Upper lobe of right lung (tissue), 1 donor: ENCODE measurements at regions not wholly inside any gene's neighbourhood (a gene's known extent, or its start where the extent isn't known, plus 50 kb on each side); places are given as distances from the start of the nearest gene placed in this dataset.
"Not testable (repeated sequence)": the region's sequence is repeated elsewhere in the genome, so short reads cannot be mapped to it uniquely, and the experiment has no call there.

ENCODE experiments used
- ATAC-seq: fragments of 200-7000 bp; cut with Tn5 transposase; one replicate; pipeline ENCODE4 v1.9.1; 2020; ENCODE audit warnings: mild to moderate bottlenecking, moderate library complexity
- DNase-seq: peaks from one replicate; pipeline ENCODE4 v3.0.0-alpha.2; 2020
- H3K27ac ChIP-seq: fragments of 200-600 bp; one replicate; pipeline ENCODE4 v1.8.0; 2022
- H3K27me3 ChIP-seq: fragments of 200-600 bp; one replicate; pipeline ENCODE4 v1.8.0; 2022; ENCODE audit warnings: mild to moderate bottlenecking
- H3K36me3 ChIP-seq: fragments of 200-600 bp; one replicate; pipeline ENCODE4 v1.8.0; 2022
- H3K4me1 ChIP-seq: fragments of 200-600 bp; one replicate; pipeline ENCODE4 v1.8.0; 2022
- H3K4me3 ChIP-seq: fragments of 200-600 bp; one replicate; pipeline ENCODE4 v1.8.0; 2022; ENCODE audit warnings: mild to moderate bottlenecking
- H3K9me3 ChIP-seq: fragments of 200-600 bp; one replicate; pipeline ENCODE4 v1.8.0; 2022
- intact Hi-C: fragments of 100-400 bp; cut with DNase I; formaldehyde crosslinking; loops from one replicate; pipeline ENCODE4 v1.11.0; 2022
- TF ChIP-seq, protein P1 (sequence below): fragments of 200-600 bp; IDR thresholded peaks from one replicate; pipeline ENCODE4 v1.8.0; 2022; ENCODE audit warnings: antibody characterized with exemption
- donor health status: DM: no; HTN: yes; CAD: no; lungs with severe emphysema.

GRCh38 chr4:160450876-160451275, 1348.0 kb downstream of the RAPGEF2 start:
- TF ChIP-seq, protein P1, sequence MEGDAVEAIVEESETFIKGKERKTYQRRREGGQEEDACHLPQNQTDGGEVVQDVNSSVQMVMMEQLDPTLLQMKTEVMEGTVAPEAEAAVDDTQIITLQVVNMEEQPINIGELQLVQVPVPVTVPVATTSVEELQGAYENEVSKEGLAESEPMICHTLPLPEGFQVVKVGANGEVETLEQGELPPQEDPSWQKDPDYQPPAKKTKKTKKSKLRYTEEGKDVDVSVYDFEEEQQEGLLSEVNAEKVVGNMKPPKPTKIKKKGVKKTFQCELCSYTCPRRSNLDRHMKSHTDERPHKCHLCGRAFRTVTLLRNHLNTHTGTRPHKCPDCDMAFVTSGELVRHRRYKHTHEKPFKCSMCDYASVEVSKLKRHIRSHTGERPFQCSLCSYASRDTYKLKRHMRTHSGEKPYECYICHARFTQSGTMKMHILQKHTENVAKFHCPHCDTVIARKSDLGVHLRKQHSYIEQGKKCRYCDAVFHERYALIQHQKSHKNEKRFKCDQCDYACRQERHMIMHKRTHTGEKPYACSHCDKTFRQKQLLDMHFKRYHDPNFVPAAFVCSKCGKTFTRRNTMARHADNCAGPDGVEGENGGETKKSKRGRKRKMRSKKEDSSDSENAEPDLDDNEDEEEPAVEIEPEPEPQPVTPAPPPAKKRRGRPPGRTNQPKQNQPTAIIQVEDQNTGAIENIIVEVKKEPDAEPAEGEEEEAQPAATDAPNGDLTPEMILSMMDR = no peak
- no peak for ATAC-seq
- Histone ChIP-seq H3K9me3 (no peaks in the 10 kb centered on the region), H3K27me3 (no peaks in the 10 kb centered on the region), H3K4me1 (no peaks in the 10 kb centered on the region), H3K36me3 (no peaks in the 10 kb centered on the region), H3K4me3 (no peak overlapping the region), H3K27ac (no peak overlapping the region)
- intact Hi-C loops = no loop called here
- DNase-seq = no peak

GRCh38 chr4:160481696-160482690, 1379.1 kb downstream of the RAPGEF2 start:
- intact Hi-C loops, H3K4me3 ChIP-seq, DNase-seq, H3K4me1 ChIP-seq, H3K27me3 ChIP-seq, H3K9me3 ChIP-seq, ATAC-seq, H3K36me3 ChIP-seq, H3K27ac ChIP-seq: not testable (repeated sequence)

- no peaks in the 10 kb centered on the region for H3K27me3 ChIP-seq
- DNase-seq (no peak), ATAC-seq (no peak)
- TF ChIP-seq, protein P1 = no peak
- H3K4me1 ChIP-seq = no peaks in the 10 kb centered on the region
- no peak overlapping the region for H3K4me3 ChIP-seq
- no peaks in the 10 kb centered on the region for H3K9me3 ChIP-seq
- H3K36me3 ChIP-seq = no peaks in the 10 kb centered on the region
- intact Hi-C loops = no loop called here
- H3K27ac ChIP-seq = no peak overlapping the region
Observed at GRCh38 chr4:160485071-160485687, 1382.3 kb downstream of the RAPGEF2 start.

- Histone ChIP-seq H3K4me3 (no peak overlapping the region), H3K4me1 (no peaks in the 10 kb centered on the region), H3K9me3 (no peaks in the 10 kb centered on the region), H3K27ac (no peak overlapping the region), H3K27me3 (no peaks in the 10 kb centered on the region), H3K36me3 (no peaks in the 10 kb centered on the region)
- TF ChIP-seq, protein P1 = no peak
- ATAC-seq = no peak
- no peak for DNase-seq
- intact Hi-C loops = no loop called here
Observed at GRCh38 chr4:160492181-160492580, 1389.3 kb downstream of the RAPGEF2 start.

- Histone ChIP-seq H3K4me1 (no peaks in the 10 kb centered on the region), H3K27ac (no peak overlapping the region), H3K27me3 (no peaks in the 10 kb centered on the region), H3K36me3 (no peaks in the 10 kb centered on the region), H3K4me3 (no peak overlapping the region), H3K9me3 (no peaks in the 10 kb centered on the region)
- ATAC-seq (no peak), DNase-seq (no peak)
- TF ChIP-seq, protein P1 = no peak
- intact Hi-C loops = no loop called here
Observed at GRCh38 chr4:160493206-160493605, 1390.3 kb downstream of the RAPGEF2 start.

DNA sequence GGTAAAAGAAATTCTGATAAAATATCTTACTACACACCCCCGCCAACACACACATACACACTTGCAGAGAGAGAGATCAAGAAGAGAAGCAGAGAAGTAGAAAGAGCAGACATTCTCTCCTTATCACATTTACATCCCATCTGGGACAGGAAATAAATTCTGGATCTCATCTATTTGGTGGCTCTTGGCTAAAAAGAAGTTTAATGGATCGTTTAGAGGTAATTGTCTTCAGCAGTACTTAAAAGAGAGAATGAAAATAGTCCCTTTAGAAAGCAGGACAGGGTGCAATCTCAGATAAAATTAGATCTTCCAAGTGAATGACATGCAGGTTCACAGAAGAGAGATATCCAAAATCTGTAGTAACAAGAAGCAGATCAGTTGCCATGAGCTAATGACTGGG, 1392.5 kb downstream of the RAPGEF2 start:
- Histone ChIP-seq H3K9me3 (no peaks in the 10 kb centered on the region), H3K4me3 (no peak overlapping the region), H3K27ac (no peak overlapping the region), H3K36me3 (no peaks in the 10 kb centered on the region), H3K27me3 (no peaks in the 10 kb centered on the region), H3K4me1 (no peaks in the 10 kb centered on the region)
- TF ChIP-seq, protein P1 = no peak
- intact Hi-C loops = no loop called here
- ATAC-seq (no peak), DNase-seq (no peak)
